DOHH2 (cell line): ENCODE measurements at regions not wholly inside any gene's neighbourhood (a gene's known extent, or its start where the extent isn't known, plus 50 kb on each side); places are given as distances from the start of the nearest gene placed in this dataset.

ENCODE experiments used
- H3F3A ChIP-seq: fragments of 200-600 bp; sonication (generic), shearing (Covaris generic); 2 replicates; pipeline ENCODE4 v1.6.0; 2016; ENCODE audit warnings: antibody characterized with exemption, mild to moderate bottlenecking; ENCODE audit not compliant: control insufficient read depth, insufficient read depth
- H3K27ac ChIP-seq: fragments of 200-600 bp; sonication (generic); 2 replicates; pipeline ENCODE4 v1.5.1; 2014; ENCODE audit warnings: low read depth, mild to moderate bottlenecking, low read length, moderate library complexity
- H3K27me3 ChIP-seq: fragments of 200-600 bp; sonication (generic); 2 replicates; pipeline ENCODE4 v1.6.1; 2014; ENCODE audit warnings: mild to moderate bottlenecking, low read length, mixed read lengths; ENCODE audit not compliant: control insufficient read depth
- H3K36me3 ChIP-seq: fragments of 200-600 bp; sonication (generic); 2 replicates; pipeline ENCODE4 v1.6.1; 2014; ENCODE audit warnings: mild to moderate bottlenecking, low read length, moderate library complexity, mixed read lengths; ENCODE audit not compliant: control insufficient read depth
- H3K4me1 ChIP-seq: fragments of 200-600 bp; sonication (generic); 2 replicates; pipeline ENCODE4 v1.6.1; 2014; ENCODE audit warnings: mild to moderate bottlenecking, low read length, mixed read lengths; ENCODE audit not compliant: control insufficient read depth
- H3K4me2 ChIP-seq: fragments of 200-600 bp; sonication (generic); 2 replicates; pipeline ENCODE4 v1.6.0; 2014; ENCODE audit warnings: mild to moderate bottlenecking, low read length, moderate library complexity
- H3K4me3 ChIP-seq: fragments of 200-600 bp; sonication (generic); 2 replicates; pipeline ENCODE4 v1.5.1; 2014; ENCODE audit warnings: mild to moderate bottlenecking, low read length, mixed read lengths
- H3K79me2 ChIP-seq: fragments of 200-600 bp; sonication (generic); 2 replicates; pipeline ENCODE4 v1.6.1; 2014; ENCODE audit warnings: mild to moderate bottlenecking, low read length, mixed read lengths; ENCODE audit not compliant: control insufficient read depth
- H3K9me2 ChIP-seq: fragments of 200-600 bp; sonication (generic); replicated peaks from 2 replicates; pipeline ENCODE4 v1.6.1; 2014; ENCODE audit warnings: mild to moderate bottlenecking, low read length, mixed read lengths; ENCODE audit not compliant: control insufficient read depth
- H3K9me3 ChIP-seq: fragments of 200-600 bp; sonication (generic); 2 replicates; pipeline ENCODE4 v1.6.1; 2014; ENCODE audit warnings: antibody characterized with exemption, low read length, mixed read lengths; ENCODE audit not compliant: control insufficient read depth, insufficient read depth
- H4K20me1 ChIP-seq: fragments of 200-600 bp; sonication (generic); 2 replicates; pipeline ENCODE4 v1.6.0; 2014; ENCODE audit warnings: low read depth, mild to moderate bottlenecking, antibody characterized with exemption, low read length, moderate library complexity; ENCODE audit not compliant: control insufficient read depth, insufficient read depth
- CTCF ChIP-seq: fragments of 200-600 bp; sonication (generic); IDR thresholded peaks from one replicate; pipeline ENCODE4 v1.5.1; 2014; ENCODE audit warnings: antibody characterized with exemption, mild to moderate bottlenecking, low read depth, low read length; ENCODE audit not compliant: poor library complexity, severe bottlenecking
- EZH2phosphoT487 ChIP-seq: fragments of 200-600 bp; sonication (generic); IDR thresholded peaks from 2 replicates; pipeline ENCODE4 v1.6.1; 2017; ENCODE audit warnings: borderline replicate concordance, mild to moderate bottlenecking, antibody characterized with exemption, low read length, moderate library complexity, mixed read lengths

- H3K4me1 ChIP-seq, result no peaks in the 10 kb centered on the region
- H3K4me3 ChIP-seq, result no peak overlapping the region
- H3K36me3 ChIP-seq, result no peaks in the 10 kb centered on the region
- H3K27ac ChIP-seq, result no peak overlapping the region
- no peaks in the 10 kb centered on the region for H3F3A ChIP-seq
- no peak for TF ChIP-seq CTCF
- no peak for TF ChIP-seq EZH2phosphoT487
- H4K20me1 ChIP-seq, result no peaks in the 10 kb centered on the region
- H3K79me2 ChIP-seq, result no peaks in the 10 kb centered on the region
- H3K27me3 ChIP-seq, result no peaks in the 10 kb centered on the region
- no peak overlapping the region for H3K4me2 ChIP-seq
- H3K9me2 ChIP-seq, result no peaks in the 10 kb centered on the region
- H3K9me3 ChIP-seq, result no peaks in the 10 kb centered on the region
Observed at GRCh38 chr1:219292999-219293398, 119.3 kb downstream of the LYPLAL1 start.

GRCh38 chr1:219292341-219292740, 118.7 kb downstream of the LYPLAL1 start:
- H4K20me1 ChIP-seq, result no peaks in the 10 kb centered on the region
- H3F3A ChIP-seq, result no peaks in the 10 kb centered on the region
- H3K27me3 ChIP-seq, result no peaks in the 10 kb centered on the region
- no peak overlapping the region for H3K27ac ChIP-seq
- TF ChIP-seq CTCF, result no peak
- no peak for TF ChIP-seq EZH2phosphoT487
- H3K9me3 ChIP-seq, result no peaks in the 10 kb centered on the region
- no peak overlapping the region for H3K4me2 ChIP-seq
- no peaks in the 10 kb centered on the region for H3K4me1 ChIP-seq
- no peak overlapping the region for H3K4me3 ChIP-seq
- no peaks in the 10 kb centered on the region for H3K79me2 ChIP-seq
- H3K9me2 ChIP-seq, result no peaks in the 10 kb centered on the region
- H3K36me3 ChIP-seq, result no peaks in the 10 kb centered on the region

- H3K9me2 ChIP-seq, result no peaks in the 10 kb centered on the region
- H3K27ac ChIP-seq, result no peak overlapping the region
- H3K27me3 ChIP-seq, result no peaks in the 10 kb centered on the region
- no peaks in the 10 kb centered on the region for H3K79me2 ChIP-seq
- H4K20me1 ChIP-seq, result no peaks in the 10 kb centered on the region
- H3K36me3 ChIP-seq, result no peaks in the 10 kb centered on the region
- H3K4me3 ChIP-seq, result no peak overlapping the region
- TF ChIP-seq CTCF (no peak), EZH2phosphoT487 (no peak)
- no peaks in the 10 kb centered on the region for H3K9me3 ChIP-seq
- H3K4me2 ChIP-seq, result no peak overlapping the region
- no peaks in the 10 kb centered on the region for H3K4me1 ChIP-seq
- no peaks in the 10 kb centered on the region for H3F3A ChIP-seq
Observed at GRCh38 chr1:219289171-219289570, 115.5 kb downstream of the LYPLAL1 start.

GRCh38 chr1:219283541-219283940, 109.9 kb downstream of the LYPLAL1 start:
- TF ChIP-seq CTCF (no peak), EZH2phosphoT487 (no peak)
- H3K27me3 ChIP-seq, result no peaks in the 10 kb centered on the region
- H3K79me2 ChIP-seq, result no peaks in the 10 kb centered on the region
- H3K4me1 ChIP-seq, result no peaks in the 10 kb centered on the region
- no peak overlapping the region for H3K4me3 ChIP-seq
- H3F3A ChIP-seq, result no peaks in the 10 kb centered on the region
- H4K20me1 ChIP-seq, result no peaks in the 10 kb centered on the region
- H3K27ac ChIP-seq, result no peak overlapping the region
- no peak overlapping the region for H3K4me2 ChIP-seq
- no peaks in the 10 kb centered on the region for H3K9me2 ChIP-seq
- no peaks in the 10 kb centered on the region for H3K36me3 ChIP-seq
- H3K9me3 ChIP-seq, result no peaks in the 10 kb centered on the region
